ENCODE measurements at regions not wholly inside any gene's neighbourhood (a gene's known extent, or its start where the extent isn't known, plus 50 kb on each side); places are given as distances from the start of the nearest gene placed in this dataset.

DNA sequence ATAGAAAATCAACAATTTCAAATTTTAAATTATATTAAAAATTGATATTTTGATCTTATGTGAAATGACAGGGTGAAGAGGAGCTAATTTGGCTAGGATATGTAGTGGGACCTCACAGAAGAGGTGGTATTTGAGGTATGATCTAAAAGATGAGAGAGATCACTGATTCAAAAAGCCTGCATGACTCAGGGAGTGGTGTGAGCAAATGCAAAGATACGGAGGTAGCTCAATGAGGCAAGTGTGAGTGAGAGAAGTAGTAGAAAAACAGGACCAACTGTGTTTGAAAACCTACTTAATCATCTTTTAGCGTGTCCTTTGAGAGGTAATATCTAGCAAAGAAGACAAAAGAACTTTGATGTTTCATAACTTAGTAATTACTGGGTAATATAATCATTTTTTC, 557.5 kb downstream of the DSC3 start:
- Histone ChIP-seq H3K36me3 (ENCODE audit: insufficient read depth, low read length) (no peaks in the 10 kb centered on the region), H3K4me2 (ENCODE audit: insufficient read depth, low read length) (no peak overlapping the region), H3K9ac (ENCODE audit: low read depth, low read length) (no peak overlapping the region), H3K27ac (ENCODE audit: low read length) (no peak overlapping the region), H3K9me3 (ENCODE audit: insufficient read depth, low read length, severe bottlenecking) (no peaks in the 10 kb centered on the region), H3K79me2 (ENCODE audit: insufficient read depth, low read length) (no peaks in the 10 kb centered on the region), H4K20me1 (ENCODE audit: insufficient read depth, low read length) (no peaks in the 10 kb centered on the region), H2AFZ (ENCODE audit: low read depth, low read length) (no peak overlapping the region), H3K4me1 (ENCODE audit: insufficient read depth, low read length) (no peaks in the 10 kb centered on the region), H3K4me3 (ENCODE audit: low read depth in 1 of 2, low read length in 2 of 2) (no peak overlapping the region), H3K27me3 (ENCODE audit: insufficient read depth, low read length, poor library complexity) (no peaks in the 10 kb centered on the region)
- ATAC-seq (ENCODE audit: insufficient read depth, low read depth) (no peak), DNase-seq (no peak)
- TF ChIP-seq, protein P1, sequence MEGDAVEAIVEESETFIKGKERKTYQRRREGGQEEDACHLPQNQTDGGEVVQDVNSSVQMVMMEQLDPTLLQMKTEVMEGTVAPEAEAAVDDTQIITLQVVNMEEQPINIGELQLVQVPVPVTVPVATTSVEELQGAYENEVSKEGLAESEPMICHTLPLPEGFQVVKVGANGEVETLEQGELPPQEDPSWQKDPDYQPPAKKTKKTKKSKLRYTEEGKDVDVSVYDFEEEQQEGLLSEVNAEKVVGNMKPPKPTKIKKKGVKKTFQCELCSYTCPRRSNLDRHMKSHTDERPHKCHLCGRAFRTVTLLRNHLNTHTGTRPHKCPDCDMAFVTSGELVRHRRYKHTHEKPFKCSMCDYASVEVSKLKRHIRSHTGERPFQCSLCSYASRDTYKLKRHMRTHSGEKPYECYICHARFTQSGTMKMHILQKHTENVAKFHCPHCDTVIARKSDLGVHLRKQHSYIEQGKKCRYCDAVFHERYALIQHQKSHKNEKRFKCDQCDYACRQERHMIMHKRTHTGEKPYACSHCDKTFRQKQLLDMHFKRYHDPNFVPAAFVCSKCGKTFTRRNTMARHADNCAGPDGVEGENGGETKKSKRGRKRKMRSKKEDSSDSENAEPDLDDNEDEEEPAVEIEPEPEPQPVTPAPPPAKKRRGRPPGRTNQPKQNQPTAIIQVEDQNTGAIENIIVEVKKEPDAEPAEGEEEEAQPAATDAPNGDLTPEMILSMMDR (IDR thresholded peaks at IDR 0.05; ENCODE audit: borderline replicate concordance, extremely low read depth, low read length, poor library complexity, severe bottlenecking) = no peak
- TF ChIP-seq EZH2 (IDR thresholded peaks at IDR 0.05; ENCODE audit: borderline replicate concordance, low read depth, low read length, severe bottlenecking) = no peak

DNA sequence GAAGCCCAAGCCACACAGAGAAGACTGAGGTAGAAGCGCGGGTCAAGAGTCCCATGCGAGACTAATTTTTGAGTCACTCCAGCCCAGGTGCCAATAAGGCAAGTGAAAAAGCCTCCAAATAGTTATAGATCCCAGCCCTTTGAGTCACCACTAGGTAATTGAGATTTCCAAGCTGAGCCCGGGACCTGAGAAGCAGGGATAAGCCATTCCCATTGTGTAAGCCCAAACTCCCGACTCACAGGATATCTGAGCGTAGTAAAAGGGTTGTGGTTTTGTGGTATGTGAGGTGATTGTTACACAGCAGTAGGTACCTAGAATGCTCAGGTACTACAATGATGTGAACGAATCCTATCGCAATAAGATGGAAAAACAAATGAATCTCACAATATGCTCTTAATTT, 560.7 kb downstream of the DSC3 start:
- Histone ChIP-seq H3K27me3 (ENCODE audit: insufficient read depth, low read length, poor library complexity) (no peaks in the 10 kb centered on the region), H3K79me2 (ENCODE audit: insufficient read depth, low read length) (no peaks in the 10 kb centered on the region), H3K9ac (ENCODE audit: low read depth, low read length) (no peak overlapping the region), H3K36me3 (ENCODE audit: insufficient read depth, low read length) (no peaks in the 10 kb centered on the region), H3K9me3 (ENCODE audit: insufficient read depth, low read length, severe bottlenecking) (no peaks in the 10 kb centered on the region), H2AFZ (ENCODE audit: low read depth, low read length) (no peak overlapping the region), H3K4me3 (ENCODE audit: low read depth in 1 of 2, low read length in 2 of 2) (no peak overlapping the region), H4K20me1 (ENCODE audit: insufficient read depth, low read length) (no peaks in the 10 kb centered on the region), H3K4me2 (ENCODE audit: insufficient read depth, low read length) (no peak overlapping the region), H3K27ac (ENCODE audit: low read length) (no peak overlapping the region), H3K4me1 (ENCODE audit: insufficient read depth, low read length) (no peaks in the 10 kb centered on the region)
- no peak for DNase-seq
- no peak for TF ChIP-seq EZH2 (IDR thresholded peaks at IDR 0.05; ENCODE audit: borderline replicate concordance, low read depth, low read length, severe bottlenecking)
- TF ChIP-seq, protein P1 (IDR thresholded peaks at IDR 0.05; ENCODE audit: borderline replicate concordance, extremely low read depth, low read length, poor library complexity, severe bottlenecking) = no peak
- ATAC-seq (ENCODE audit: insufficient read depth, low read depth) = no peak

DNA sequence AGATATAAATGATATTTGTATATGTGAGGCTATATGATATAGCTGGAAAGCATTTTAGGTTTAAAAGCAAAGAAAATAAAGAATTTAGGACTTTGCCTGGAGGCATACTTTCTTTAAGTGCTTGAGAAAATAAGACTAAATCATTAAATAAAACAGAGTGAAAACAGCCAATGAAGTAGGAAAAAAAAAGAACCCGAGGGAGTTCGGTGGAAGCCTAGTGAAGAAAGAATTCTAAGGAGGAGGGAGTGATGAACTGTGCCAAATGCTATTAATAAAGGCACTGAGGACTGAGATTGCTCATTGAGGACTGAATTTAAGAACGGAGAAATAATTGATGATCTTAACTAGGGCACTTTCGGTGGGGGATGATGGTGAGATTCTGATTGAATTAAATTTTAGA, 573.5 kb downstream of the DSC3 start:
- no peaks in the 10 kb centered on the region for H3K79me2 ChIP-seq (ENCODE audit: insufficient read depth, low read length)
- H2AFZ ChIP-seq (ENCODE audit: low read depth, low read length) = no peak overlapping the region
- H3K9me3 ChIP-seq (ENCODE audit: insufficient read depth, low read length, severe bottlenecking) = no peaks in the 10 kb centered on the region
- TF ChIP-seq, protein P1 (IDR thresholded peaks at IDR 0.05; ENCODE audit: borderline replicate concordance, extremely low read depth, low read length, poor library complexity, severe bottlenecking) = no peak
- TF ChIP-seq EZH2 (IDR thresholded peaks at IDR 0.05; ENCODE audit: borderline replicate concordance, low read depth, low read length, severe bottlenecking) = no peak
- H3K4me3 ChIP-seq (ENCODE audit: low read depth in 1 of 2, low read length in 2 of 2) = no peak overlapping the region
- H3K27ac ChIP-seq (ENCODE audit: low read length) = no peak overlapping the region
- no peak overlapping the region for H3K9ac ChIP-seq (ENCODE audit: low read depth, low read length)
- no peak overlapping the region for H3K4me2 ChIP-seq (ENCODE audit: insufficient read depth, low read length)
- H4K20me1 ChIP-seq (ENCODE audit: insufficient read depth, low read length) = no peaks in the 10 kb centered on the region
- H3K36me3 ChIP-seq (ENCODE audit: insufficient read depth, low read length) = no peaks in the 10 kb centered on the region
- H3K4me1 ChIP-seq (ENCODE audit: insufficient read depth, low read length) = no peaks in the 10 kb centered on the region
- ATAC-seq (ENCODE audit: insufficient read depth, low read depth) (no peak), DNase-seq (no peak)
- H3K27me3 ChIP-seq (ENCODE audit: insufficient read depth, low read length, poor library complexity) = no peaks in the 10 kb centered on the region

DNA sequence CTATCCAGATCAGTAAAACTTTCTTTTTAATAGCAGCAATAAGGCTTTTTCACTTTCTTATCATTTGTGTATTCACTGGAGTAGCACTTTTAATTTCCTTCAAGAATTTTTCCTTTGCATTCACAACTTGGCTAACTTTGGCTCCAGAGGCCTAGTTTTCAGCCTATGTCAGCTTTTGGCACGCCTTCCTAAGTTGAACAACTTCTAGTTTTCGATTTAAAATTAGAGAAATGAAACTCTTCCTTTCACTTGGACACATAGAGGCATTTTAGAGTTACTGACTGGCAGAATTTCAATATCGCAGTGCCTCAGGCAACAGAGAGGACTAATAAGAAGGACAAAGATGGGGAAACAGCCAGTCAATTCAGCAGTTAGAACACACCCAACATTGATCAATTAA, 577.4 kb downstream of the DSC3 start:
- Histone ChIP-seq H3K4me1 (ENCODE audit: insufficient read depth, low read length) (no peaks in the 10 kb centered on the region), H3K27me3 (ENCODE audit: insufficient read depth, low read length, poor library complexity) (no peaks in the 10 kb centered on the region), H2AFZ (ENCODE audit: low read depth, low read length) (no peak overlapping the region), H3K36me3 (ENCODE audit: insufficient read depth, low read length) (no peaks in the 10 kb centered on the region), H3K9me3 (ENCODE audit: insufficient read depth, low read length, severe bottlenecking) (no peaks in the 10 kb centered on the region), H3K4me2 (ENCODE audit: insufficient read depth, low read length) (no peak overlapping the region), H4K20me1 (ENCODE audit: insufficient read depth, low read length) (no peaks in the 10 kb centered on the region), H3K9ac (ENCODE audit: low read depth, low read length) (no peak overlapping the region), H3K79me2 (ENCODE audit: insufficient read depth, low read length) (no peaks in the 10 kb centered on the region), H3K27ac (ENCODE audit: low read length) (no peak overlapping the region), H3K4me3 (ENCODE audit: low read depth in 1 of 2, low read length in 2 of 2) (no peak overlapping the region)
- TF ChIP-seq, protein P1 (IDR thresholded peaks at IDR 0.05; ENCODE audit: borderline replicate concordance, extremely low read depth, low read length, poor library complexity, severe bottlenecking) = no peak
- TF ChIP-seq EZH2 (IDR thresholded peaks at IDR 0.05; ENCODE audit: borderline replicate concordance, low read depth, low read length, severe bottlenecking) = no peak
- no peak for DNase-seq
- no peak for ATAC-seq (ENCODE audit: insufficient read depth, low read depth)
